GM19455 (cell line): ENCODE measurements at regions not wholly inside any gene's neighbourhood (a gene's known extent, or its start where the extent isn't known, plus 50 kb on each side); places are given as distances from the start of the nearest gene placed in this dataset.
"Not testable (repeated sequence)": the region's sequence is repeated elsewhere in the genome, so short reads cannot be mapped to it uniquely, and the experiment has no call there.

Experiments
- ATAC-seq: cut with Tn5 transposase; IDR thresholded peaks from one replicate; pipeline ENCODE4 v1.9.1; 2021; ENCODE audit not compliant: unreplicated experiment

- ATAC-seq, result no peak
Observed at GRCh38 chr12:78331753-78332152, 501.1 kb downstream of the NAV3 start.

GRCh38 chr12:78338054-78338785 is 507.5 kb downstream of the NAV3 start:
- ATAC-seq, result no peak

GRCh38 chr12:78340406-78340805 is 509.7 kb downstream of the NAV3 start:
- no peak for ATAC-seq

GRCh38 chr12:78343657-78344056 is 513.0 kb downstream of the NAV3 start:
- ATAC-seq, result no peak

GRCh38 chr12:78359520-78359919 is 505.1 kb upstream of the SYT1 start:
- ATAC-seq, result no peak

- no peak for ATAC-seq
Observed at GRCh38 chr12:78361683-78362082, 502.9 kb upstream of the SYT1 start.

- ATAC-seq, result no peak
Observed at GRCh38 chr12:78371284-78371683, 493.3 kb upstream of the SYT1 start.

GRCh38 chr12:78375461-78375860 is 489.1 kb upstream of the SYT1 start:
- no peak for ATAC-seq

- ATAC-seq, result no peak
Observed at GRCh38 chr12:78376257-78376656, 488.3 kb upstream of the SYT1 start.

GRCh38 chr12:78379065-78379464 is 485.5 kb upstream of the SYT1 start:
- not testable (repeated sequence) for ATAC-seq

- no peak for ATAC-seq
Observed at GRCh38 chr12:78383414-78383813, 481.2 kb upstream of the SYT1 start.

- ATAC-seq, result no peak
Observed at GRCh38 chr12:78384541-78384940, 480.0 kb upstream of the SYT1 start.

- no peak for ATAC-seq
Observed at GRCh38 chr12:78385541-78385940, 479.0 kb upstream of the SYT1 start.

- ATAC-seq, result no peak
Observed at GRCh38 chr12:78386871-78387270, 477.7 kb upstream of the SYT1 start.

- no peak for ATAC-seq
Observed at GRCh38 chr12:78387721-78388120, 476.9 kb upstream of the SYT1 start.

- ATAC-seq, result no peak
Observed at GRCh38 chr12:78388461-78388860, 476.1 kb upstream of the SYT1 start.

GRCh38 chr12:78390920-78391319 is 473.7 kb upstream of the SYT1 start:
- ATAC-seq, result no peak

- no peak for ATAC-seq
Observed at GRCh38 chr12:78392918-78393317, 471.7 kb upstream of the SYT1 start.

GRCh38 chr12:78395961-78396360 is 468.6 kb upstream of the SYT1 start:
- ATAC-seq, result no peak

GRCh38 chr12:78396538-78396937 is 468.0 kb upstream of the SYT1 start:
- no peak for ATAC-seq

- no peak for ATAC-seq
Observed at GRCh38 chr12:78398750-78399149, 465.8 kb upstream of the SYT1 start.

- ATAC-seq, result no peak
Observed at GRCh38 chr12:78402366-78403134, 462.0 kb upstream of the SYT1 start.
